ENCODE measurements at regions not wholly inside any gene's neighbourhood (a gene's known extent, or its start where the extent isn't known, plus 50 kb on each side); places are given as distances from the start of the nearest gene placed in this dataset.

GRCh38 chr21:28604946-28605537, 387.6 kb downstream of the LTN1 start:
- intact Hi-C loops (cut with DNase I, micrococcal nuclease), result no loop called here

GRCh38 chr21:28602546-28602945, 390.1 kb downstream of the LTN1 start:
- H3K4me3 ChIP-seq, result no peak overlapping the region
- DNase-seq (no peak), ATAC-seq (no peak)
- H3K36me3 ChIP-seq (ENCODE audit: low read depth), result no peaks in the 10 kb centered on the region
- no peak for TF ChIP-seq CTCF (IDR thresholded peaks at IDR 0.05)
- H3K4me1 ChIP-seq (ENCODE audit: low read depth), result no peaks in the 10 kb centered on the region
- H3K9me3 ChIP-seq, result peaks cover 15% of the 10 kb centered on the region
- intact Hi-C loops (cut with DNase I, micrococcal nuclease), result no loop called here

More at GRCh38 chr21:28604946-28605537, 387.6 kb downstream of the LTN1 start:
- DNase-seq, result no peak
- ATAC-seq, result peak; percentile 60
- no peak for TF ChIP-seq CTCF (IDR thresholded peaks at IDR 0.05)
- no peaks in the 10 kb centered on the region for H3K36me3 ChIP-seq (ENCODE audit: low read depth)
- H3K4me3 ChIP-seq, result no peak overlapping the region
- H3K9me3 ChIP-seq, result peaks cover 6% of the 10 kb centered on the region
- H3K4me1 ChIP-seq (ENCODE audit: low read depth), result no peaks in the 10 kb centered on the region

GRCh38 chr21:28598214-28598613, 394.5 kb downstream of the LTN1 start:
- no peak for ATAC-seq
- Histone ChIP-seq H3K4me1 (ENCODE audit: low read depth) (no peaks in the 10 kb centered on the region), H3K36me3 (ENCODE audit: low read depth) (no peaks in the 10 kb centered on the region), H3K9me3 (peaks cover 15% of the 10 kb centered on the region), H3K4me3 (no peak overlapping the region)
- TF ChIP-seq CTCF (IDR thresholded peaks at IDR 0.05), result no peak
- intact Hi-C loops (cut with DNase I, micrococcal nuclease), result no loop called here
- DNase-seq, result no peak

GRCh38 chr21:28592205-28592865, 400.3 kb downstream of the LTN1 start:
- intact Hi-C loops (cut with DNase I, micrococcal nuclease), result no loop called here
- Histone ChIP-seq H3K4me3 (no peak overlapping the region), H3K4me1 (ENCODE audit: low read depth) (no peaks in the 10 kb centered on the region), H3K9me3 (peaks cover 4% of the 10 kb centered on the region), H3K36me3 (ENCODE audit: low read depth) (no peaks in the 10 kb centered on the region)
- no peak for ATAC-seq
- no peak for TF ChIP-seq CTCF (IDR thresholded peaks at IDR 0.05)
- DNase-seq, result no peak

- Histone ChIP-seq H3K36me3 (ENCODE audit: low read depth) (no peaks in the 10 kb centered on the region), H3K4me1 (ENCODE audit: low read depth) (no peaks in the 10 kb centered on the region), H3K4me3 (no peak overlapping the region), H3K9me3 (peaks cover 4% of the 10 kb centered on the region)
- DNase-seq, result no peak
- no peak for TF ChIP-seq CTCF (IDR thresholded peaks at IDR 0.05)
- intact Hi-C loops (cut with DNase I, micrococcal nuclease), result no loop called here
- no peak for ATAC-seq
These were observed 402.0 kb downstream of the LTN1 start for GRCh38 chr21:28590676-28591075.
